Kidney epithelial cell (primary cell): ENCODE measurements at regions not wholly inside any gene's neighbourhood (a gene's known extent, or its start where the extent isn't known, plus 50 kb on each side); places are given as distances from the start of the nearest gene placed in this dataset.

ENCODE experiments used
- DNase-seq: peaks from one replicate; pipeline ENCODE4 v3.0.0-alpha.2; 2010; ENCODE audit warnings: low read depth
- H3K27me3 ChIP-seq: 2 replicates; pipeline ENCODE4 v1.6.0; 2011; ENCODE audit warnings: low read length; ENCODE audit not compliant: control insufficient read depth, insufficient read depth
- H3K36me3 ChIP-seq: 2 replicates; pipeline ENCODE4 v1.5.1; 2011; ENCODE audit warnings: low read length; ENCODE audit not compliant: control insufficient read depth, insufficient read depth
- H3K4me3 ChIP-seq: 2 replicates; pipeline ENCODE4 v1.5.1; 2011; ENCODE audit warnings: low read depth, mild to moderate bottlenecking, control low read depth, low read length
- TF ChIP-seq, protein P1 (sequence below): IDR thresholded peaks from 2 replicates; pipeline ENCODE4 v1.5.1; 2011; ENCODE audit warnings: mild to moderate bottlenecking, moderate library complexity, low read length, control low read depth, inconsistent platforms; ENCODE audit not compliant: insufficient read depth, poor library complexity, severe bottlenecking

DNA sequence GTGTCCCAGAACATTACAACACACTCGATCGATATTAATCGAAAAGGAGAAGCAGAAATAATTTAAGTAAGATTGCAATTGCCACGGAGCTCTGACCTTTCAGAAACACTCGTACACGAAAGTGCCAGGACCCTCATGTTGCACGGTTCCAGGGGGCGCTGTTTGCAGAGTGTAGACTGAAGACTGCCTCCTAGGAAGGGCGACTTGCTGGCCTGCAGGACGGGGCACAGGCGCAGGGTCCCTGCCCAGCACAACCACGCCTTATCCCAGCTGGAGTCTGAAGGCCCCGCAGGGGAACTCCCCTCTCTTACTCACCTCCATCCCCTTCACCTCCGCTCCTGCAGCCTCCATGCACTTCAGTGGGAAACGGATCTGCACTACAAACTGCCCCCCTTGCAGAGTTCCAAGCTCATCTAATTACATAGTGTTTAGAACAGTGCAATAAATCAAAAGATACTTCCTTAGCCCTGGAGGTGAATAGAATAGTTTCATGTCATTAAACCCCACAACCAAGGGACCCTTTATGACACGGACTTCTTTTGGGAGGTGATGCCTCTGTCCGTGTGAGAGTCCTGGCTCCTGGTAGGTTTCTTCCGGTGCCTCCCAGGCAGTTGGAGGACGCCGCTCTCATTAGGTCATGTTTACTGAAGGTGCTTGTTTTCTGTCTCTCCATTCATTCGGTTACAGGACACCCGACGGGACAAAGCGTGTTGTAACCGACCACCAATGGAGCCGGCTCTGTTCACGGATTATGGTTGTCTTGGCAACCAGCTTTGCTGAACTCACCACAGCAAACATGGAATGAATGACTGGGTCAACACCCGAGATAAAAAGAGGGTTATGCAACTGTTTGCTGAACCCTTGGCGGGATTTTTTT, 262.2 kb downstream of the BAMBI start:
- H3K4me3 ChIP-seq, result no peak overlapping the region
- TF ChIP-seq, protein P1, sequence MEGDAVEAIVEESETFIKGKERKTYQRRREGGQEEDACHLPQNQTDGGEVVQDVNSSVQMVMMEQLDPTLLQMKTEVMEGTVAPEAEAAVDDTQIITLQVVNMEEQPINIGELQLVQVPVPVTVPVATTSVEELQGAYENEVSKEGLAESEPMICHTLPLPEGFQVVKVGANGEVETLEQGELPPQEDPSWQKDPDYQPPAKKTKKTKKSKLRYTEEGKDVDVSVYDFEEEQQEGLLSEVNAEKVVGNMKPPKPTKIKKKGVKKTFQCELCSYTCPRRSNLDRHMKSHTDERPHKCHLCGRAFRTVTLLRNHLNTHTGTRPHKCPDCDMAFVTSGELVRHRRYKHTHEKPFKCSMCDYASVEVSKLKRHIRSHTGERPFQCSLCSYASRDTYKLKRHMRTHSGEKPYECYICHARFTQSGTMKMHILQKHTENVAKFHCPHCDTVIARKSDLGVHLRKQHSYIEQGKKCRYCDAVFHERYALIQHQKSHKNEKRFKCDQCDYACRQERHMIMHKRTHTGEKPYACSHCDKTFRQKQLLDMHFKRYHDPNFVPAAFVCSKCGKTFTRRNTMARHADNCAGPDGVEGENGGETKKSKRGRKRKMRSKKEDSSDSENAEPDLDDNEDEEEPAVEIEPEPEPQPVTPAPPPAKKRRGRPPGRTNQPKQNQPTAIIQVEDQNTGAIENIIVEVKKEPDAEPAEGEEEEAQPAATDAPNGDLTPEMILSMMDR, result peak; percentile 41
- no peaks in the 10 kb centered on the region for H3K36me3 ChIP-seq
- DNase-seq, result peak; percentile 44
- no peaks in the 10 kb centered on the region for H3K27me3 ChIP-seq

DNA sequence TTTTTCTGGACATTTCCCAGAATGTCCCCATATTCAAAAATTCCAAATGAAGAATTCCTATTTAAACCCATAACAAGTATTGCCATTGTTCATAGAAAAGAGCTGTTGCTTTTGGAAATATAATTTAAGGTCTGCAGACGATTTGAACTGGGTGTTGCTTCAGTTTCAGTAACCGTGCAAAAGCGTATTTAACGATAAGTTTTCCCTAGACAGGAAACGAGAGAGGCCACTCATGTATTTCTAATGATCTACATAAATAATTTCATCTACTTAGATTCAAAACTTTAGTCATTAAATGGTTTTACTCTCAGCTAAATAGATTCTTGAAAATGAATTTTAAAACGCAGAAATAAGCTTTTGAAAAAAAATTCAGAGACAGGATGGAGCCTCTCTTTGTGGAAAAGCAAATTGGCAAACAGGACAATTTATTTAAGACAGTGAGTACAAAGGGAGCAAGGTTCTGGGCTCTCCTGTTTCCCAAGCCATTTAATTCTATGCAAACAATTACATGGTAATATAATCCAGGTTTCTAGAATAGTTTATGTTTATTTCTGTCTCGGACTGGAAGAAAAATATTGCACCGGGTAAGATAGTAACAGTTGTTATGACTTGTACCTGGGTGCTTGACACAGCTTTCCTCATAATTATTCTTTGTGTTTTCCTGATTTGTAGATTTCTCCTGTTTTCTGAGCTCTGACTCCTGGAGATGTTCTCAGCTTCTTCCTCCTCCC, 263.0 kb downstream of the BAMBI start:
- TF ChIP-seq, protein P1, result no peak
- H3K36me3 ChIP-seq, result no peaks in the 10 kb centered on the region
- DNase-seq, result no peak
- H3K4me3 ChIP-seq, result no peak overlapping the region
- H3K27me3 ChIP-seq, result no peaks in the 10 kb centered on the region

DNA sequence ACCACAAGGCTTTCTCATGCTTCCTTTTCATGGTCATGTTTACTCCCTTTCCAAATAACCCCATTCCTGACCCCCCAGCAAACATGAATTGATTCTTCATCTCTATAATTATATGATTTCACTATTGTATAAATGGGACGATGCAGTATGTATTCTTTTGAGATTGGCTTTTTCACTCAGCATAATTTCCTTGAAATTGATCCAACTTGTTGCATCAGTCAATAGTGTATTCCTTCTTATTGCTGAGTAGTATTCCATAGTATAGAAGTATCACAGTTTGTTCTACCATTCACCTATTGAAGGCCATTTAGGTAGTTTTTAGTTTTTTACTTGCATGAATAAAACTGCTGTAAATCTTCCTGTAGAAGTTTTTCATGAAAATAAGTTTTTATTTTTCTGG, 264.7 kb downstream of the BAMBI start:
- DNase-seq, result no peak
- Histone ChIP-seq H3K36me3 (no peaks in the 10 kb centered on the region), H3K27me3 (no peaks in the 10 kb centered on the region), H3K4me3 (no peak overlapping the region)
- TF ChIP-seq, protein P1, result no peak

DNA sequence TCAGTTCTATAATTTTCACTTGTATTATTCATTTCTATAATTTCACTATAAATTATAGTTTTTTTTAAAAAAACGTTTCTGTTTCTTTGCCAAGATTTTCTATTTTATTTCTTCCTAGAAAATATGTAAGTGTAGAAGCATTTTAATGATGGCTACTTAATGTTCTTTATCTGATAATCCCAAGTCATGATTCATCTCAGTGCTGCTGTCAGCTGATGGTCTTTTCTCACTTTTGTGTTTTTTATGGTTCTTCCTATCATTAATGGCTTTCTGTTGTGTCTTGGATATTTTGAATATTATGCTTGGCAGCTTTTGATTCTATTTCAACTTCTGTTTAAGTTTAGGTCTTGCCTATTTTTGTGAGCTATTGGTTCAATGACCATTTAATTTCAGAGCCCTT, 268.6 kb downstream of the BAMBI start:
- TF ChIP-seq, protein P1, result no peak
- no peak for DNase-seq
- Histone ChIP-seq H3K27me3 (no peaks in the 10 kb centered on the region), H3K4me3 (no peak overlapping the region), H3K36me3 (no peaks in the 10 kb centered on the region)

DNA sequence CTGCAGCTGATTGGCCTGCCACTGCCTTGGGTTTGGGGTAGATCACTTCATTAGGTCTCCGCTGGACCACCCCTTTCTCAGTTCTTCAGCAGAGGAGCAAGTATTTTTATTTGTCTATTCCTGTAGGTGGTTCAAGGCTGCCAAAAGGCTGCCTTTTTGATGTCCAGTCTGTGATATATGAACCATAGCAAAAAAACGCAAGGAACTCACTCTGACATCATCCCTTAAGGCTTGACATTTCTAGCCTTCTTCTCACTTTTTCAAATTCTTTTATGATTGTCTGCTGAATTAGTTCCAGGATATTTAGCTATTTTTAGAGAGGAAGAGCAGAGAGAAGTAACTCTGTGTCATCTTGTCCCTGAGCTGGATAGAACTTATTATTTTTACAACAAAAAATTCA, 269.2 kb downstream of the BAMBI start:
- H3K36me3 ChIP-seq, result no peaks in the 10 kb centered on the region
- TF ChIP-seq, protein P1, result no peak
- no peak overlapping the region for H3K4me3 ChIP-seq
- DNase-seq, result no peak
- H3K27me3 ChIP-seq, result no peaks in the 10 kb centered on the region
